ENCODE measurements at regions not wholly inside any gene's neighbourhood (a gene's known extent, or its start where the extent isn't known, plus 50 kb on each side); places are given as distances from the start of the nearest gene placed in this dataset.

- in situ Hi-C loops (cut with HindIII; ENCODE audit: extremely low pct_ligation_motif_present, low pct_unique_long_range_greater_than_20kb): no loop called here
- Histone ChIP-seq H3K9me3 (ENCODE audit: low read length) (no peaks in the 10 kb centered on the region), H2AFZ (ENCODE audit: low read length) (no peak overlapping the region), H3K36me3 (replicated peaks in 1 of 2; ENCODE audit: control insufficient read depth in 1 of 2, insufficient read depth in 2 of 2, low read length in 2 of 2) (no peaks in the 10 kb centered on the region), H4K20me1 (ENCODE audit: insufficient read depth, low read length) (no peaks in the 10 kb centered on the region), H3K9ac (ENCODE audit: insufficient read depth, low read depth, low read length) (no peak overlapping the region), H3K4me3 (replicated peaks in 1 of 3; ENCODE audit: insufficient read depth in 1 of 3, low read depth in 2 of 3, low read length in 3 of 3) (no peak overlapping the region), H3K4me2 (ENCODE audit: low read depth, low read length) (no peak overlapping the region), H3K79me2 (ENCODE audit: insufficient read depth, low read length) (no peaks in the 10 kb centered on the region), H3K27me3 (ENCODE audit: control insufficient read depth in 1 of 2, insufficient read depth in 2 of 2, low read length in 2 of 2) (peaks cover 0 to 2% of the 10 kb centered on the region in 2 experiments; a peak in 1 of 5 replicates), H3K4me1 (ENCODE audit: insufficient read depth, low read length) (peaks cover 20% of the 10 kb centered on the region), H3K27ac (ENCODE audit: extremely low read length, insufficient read depth, low read length) (no peak overlapping the region)
- TF ChIP-seq ZNF251 (CRISPR knock-in tag; IDR thresholded peaks at IDR 0.05): no peak
- no peak for TF ChIP-seq HNF1A (IDR thresholded peaks at IDR 0.05; ENCODE audit: low read depth)
- TF ChIP-seq HNF1A (CRISPR knock-in tag; IDR thresholded peaks at IDR 0.05; ENCODE audit: borderline replicate concordance): no peak
- no peak for TF ChIP-seq ZNF253 (CRISPR knock-in tag; IDR thresholded peaks at IDR 0.05; ENCODE audit: borderline replicate concordance)
- TF ChIP-seq ZBTB21 (CRISPR knock-in tag; IDR thresholded peaks at IDR 0.05): no peak
- no peak for TF ChIP-seq HNF4G (IDR thresholded peaks at IDR 0.05; ENCODE audit: borderline replicate concordance, low read depth, low read length)
- TF ChIP-seq HNF4G (CRISPR knock-in tag; IDR thresholded peaks at IDR 0.05; ENCODE audit: borderline replicate concordance, low read depth): no peak
- no peak for TF ChIP-seq HES4 (CRISPR knock-in tag; IDR thresholded peaks at IDR 0.05; ENCODE audit: borderline replicate concordance)
- TF ChIP-seq MIER3 (CRISPR knock-in tag; IDR thresholded peaks at IDR 0.05; ENCODE audit: borderline replicate concordance): no peak
- no peak for TF ChIP-seq MEIS1 (CRISPR knock-in tag; IDR thresholded peaks at IDR 0.05; ENCODE audit: borderline replicate concordance)
- TF ChIP-seq ZNF343 (CRISPR knock-in tag; IDR thresholded peaks at IDR 0.05): no peak
- no peak for TF ChIP-seq ZBTB42 (CRISPR knock-in tag; IDR thresholded peaks at IDR 0.05)
- TF ChIP-seq ZNF7 (CRISPR knock-in tag; IDR thresholded peaks at IDR 0.05): no peak
- TF ChIP-seq TARDBP (CRISPR knock-in tag; IDR thresholded peaks at IDR 0.05): no peak
- no peak for TF ChIP-seq ZNF724P (CRISPR knock-in tag; IDR thresholded peaks at IDR 0.05; ENCODE audit: borderline replicate concordance)
- TF ChIP-seq SIX4 (CRISPR knock-in tag; IDR thresholded peaks at IDR 0.05): no peak
- intact Hi-C loops (cut with micrococcal nuclease; ENCODE audit: unreplicated experiment): no loop called here
- POLR2A ChIA-PET: no interaction called here
- FAIRE-seq: no peak
- BruUV-seq (replicated peaks): no TSS peak
- CTCF ChIA-PET (ENCODE audit: low intra/inter-chr PET ratio, low total read pairs): no interaction called here
- DNase-seq (ENCODE audit: low spot score): no peak
- no peak for ATAC-seq
Measured at GRCh38 chr5:143462431-143462830, 58.9 kb upstream of the NR3C1 start.

All from HepG2 (cell line).